Activated effector memory CD4-positive, alpha-beta T cell treated with Interleukin-2 at 50 U/mL for 16 hours (primary cell): ENCODE measurements at regions not wholly inside any gene's neighbourhood (a gene's known extent, or its start where the extent isn't known, plus 50 kb on each side); places are given as distances from the start of the nearest gene placed in this dataset.

Experiments used
- DNase-seq: peaks from one replicate; pipeline ENCODE4 v3.0.0-alpha.2; 2020

DNA sequence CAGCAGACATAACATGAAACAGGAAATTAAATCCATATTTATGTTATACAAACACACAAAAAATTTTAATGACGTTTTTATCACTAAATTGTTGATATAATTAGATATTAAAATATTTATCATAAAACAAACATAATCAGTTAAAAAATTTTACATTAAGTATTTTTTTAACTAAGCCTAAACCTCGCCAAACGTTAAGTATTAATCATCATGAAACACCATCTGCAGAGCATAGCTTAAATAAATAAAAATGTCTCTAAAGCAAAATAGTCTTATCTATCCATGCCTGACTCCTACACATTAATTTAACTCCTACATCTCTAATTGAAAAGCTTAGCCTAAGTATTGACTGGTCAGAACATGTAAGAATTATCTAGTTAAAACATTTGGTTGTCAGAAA, 271.6 kb upstream of the RND3 start:
- DNase-seq: no peak

DNA sequence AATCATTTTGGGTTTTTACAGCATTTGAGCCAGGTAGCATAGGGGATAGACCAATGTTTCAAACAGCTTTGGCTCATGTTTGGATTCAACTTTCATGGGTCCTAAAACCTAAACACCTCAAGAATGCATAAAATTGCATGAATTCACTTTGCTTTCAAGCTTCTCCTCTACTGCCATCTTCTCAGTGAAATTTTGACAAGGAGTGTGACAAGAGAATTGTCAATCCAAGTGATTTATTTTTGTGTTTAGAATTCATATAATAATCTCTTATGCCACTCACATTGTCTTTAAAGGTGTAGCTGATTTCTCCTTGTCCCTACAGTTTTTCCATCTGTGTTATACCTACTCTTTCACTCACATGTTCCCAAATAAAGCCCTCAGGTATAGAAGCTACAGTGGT, 264.8 kb upstream of the RND3 start:
- DNase-seq: no peak

DNA sequence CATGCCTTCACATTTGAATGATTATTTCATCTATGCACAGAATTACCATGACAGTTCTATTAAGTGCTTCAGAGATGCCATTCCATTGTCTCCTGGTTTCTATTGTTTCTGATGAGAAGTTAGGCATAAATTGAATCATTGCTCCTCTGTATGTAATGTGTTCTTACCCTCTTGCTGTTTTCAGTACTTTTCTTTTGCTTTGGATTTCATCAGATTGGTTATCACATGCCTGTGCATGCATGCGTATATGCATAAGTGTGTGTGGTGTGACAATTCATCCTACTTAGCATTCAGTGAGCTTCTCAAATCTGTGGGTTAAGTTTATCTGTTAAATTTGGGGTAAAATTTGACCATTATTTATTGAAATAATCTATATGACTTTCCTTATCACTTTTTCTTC, 263.3 kb upstream of the RND3 start:
- no peak for DNase-seq

DNA sequence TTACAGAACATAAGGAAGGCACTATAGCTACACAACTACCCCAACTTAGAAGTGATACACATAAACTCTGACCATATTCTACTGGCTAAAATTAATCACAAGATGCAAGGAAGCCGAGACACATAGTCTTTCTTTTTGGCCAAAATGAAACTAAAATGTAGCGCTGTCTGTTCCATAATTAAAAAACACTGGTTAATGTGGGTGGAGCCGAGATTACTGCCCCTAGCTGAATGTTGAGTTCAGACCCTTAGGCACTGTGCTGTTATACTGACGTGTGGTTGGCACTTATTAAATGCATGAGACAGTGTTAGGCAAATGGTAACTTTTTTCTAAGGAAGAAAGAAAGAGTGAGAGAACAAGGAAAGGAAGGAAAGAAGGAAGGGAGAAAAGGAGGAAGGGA, 254.6 kb upstream of the RND3 start:
- no peak for DNase-seq

DNA sequence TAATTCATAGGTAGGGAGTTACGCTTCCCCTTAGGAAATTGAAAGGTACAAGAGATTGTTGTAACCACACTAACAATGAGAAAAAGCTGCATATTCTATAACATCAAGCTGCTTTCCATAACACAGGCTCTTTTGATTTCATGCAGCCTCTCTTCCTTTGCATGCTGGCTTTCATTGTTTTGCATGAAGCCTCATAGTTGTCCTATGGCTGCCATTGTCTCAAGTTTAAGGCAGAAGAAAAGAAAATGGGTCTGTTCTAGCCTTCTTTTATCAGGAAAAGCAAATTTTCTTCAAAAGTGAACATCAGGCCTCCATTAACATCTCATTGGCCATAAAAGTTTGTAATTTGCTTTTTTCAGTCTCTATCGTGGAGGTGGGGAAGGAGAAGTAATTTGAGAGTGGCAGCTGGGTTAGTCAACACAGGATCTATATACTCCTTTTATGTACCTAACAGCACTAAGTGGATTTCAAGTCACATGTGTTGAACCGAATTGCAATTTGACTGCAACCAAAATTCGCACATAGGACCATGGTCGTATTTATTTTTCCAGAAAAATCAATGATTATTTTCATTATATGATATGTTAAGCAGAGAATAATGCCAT, 248.5 kb upstream of the RND3 start:
- DNase-seq: no peak

DNA sequence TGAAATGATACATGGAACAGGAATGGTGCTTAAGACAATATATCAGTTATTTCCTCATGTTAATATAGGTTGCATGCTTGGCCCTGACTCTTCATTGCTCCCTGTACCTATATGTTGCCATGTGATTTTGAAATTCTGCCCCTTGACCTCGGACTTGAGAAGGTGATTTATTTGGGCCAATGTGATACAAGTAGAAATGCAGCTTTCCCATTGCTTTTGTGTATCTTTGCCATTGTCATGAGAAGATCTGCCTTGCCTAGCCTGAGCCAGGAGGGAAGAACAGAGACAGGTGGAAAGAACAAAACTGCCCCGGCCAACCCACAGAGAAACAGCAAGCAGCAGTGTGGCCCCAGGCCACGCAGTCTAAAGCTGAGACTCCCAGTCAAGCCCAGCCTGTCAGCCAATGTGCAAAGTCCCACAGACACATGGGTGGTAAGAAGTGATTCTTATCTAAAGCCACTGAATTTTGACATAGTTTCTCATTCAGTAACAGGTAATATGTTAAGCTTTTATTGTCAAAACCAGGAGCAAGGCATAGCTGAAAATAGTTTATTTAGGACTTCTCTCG, 245.7 kb upstream of the RND3 start:
- DNase-seq: no peak

DNA sequence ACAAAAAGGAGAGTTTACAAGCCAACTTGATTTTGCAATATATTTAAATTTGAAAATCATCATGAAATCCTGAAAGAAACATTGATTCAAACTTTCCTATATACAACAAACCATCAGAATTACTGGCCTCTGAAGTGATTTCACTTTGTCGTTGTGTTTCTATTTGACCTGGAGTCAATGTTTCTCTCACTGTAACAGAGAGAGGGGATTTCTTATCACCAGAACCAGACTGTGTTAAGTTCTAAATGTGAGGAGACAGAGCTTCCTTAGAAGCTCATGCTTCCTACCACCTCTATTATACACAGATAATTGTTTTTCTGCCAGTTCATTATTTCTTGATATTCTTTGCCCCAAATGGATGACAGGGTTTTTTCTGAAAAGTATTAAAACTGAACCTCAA, 245.0 kb upstream of the RND3 start:
- no peak for DNase-seq

DNA sequence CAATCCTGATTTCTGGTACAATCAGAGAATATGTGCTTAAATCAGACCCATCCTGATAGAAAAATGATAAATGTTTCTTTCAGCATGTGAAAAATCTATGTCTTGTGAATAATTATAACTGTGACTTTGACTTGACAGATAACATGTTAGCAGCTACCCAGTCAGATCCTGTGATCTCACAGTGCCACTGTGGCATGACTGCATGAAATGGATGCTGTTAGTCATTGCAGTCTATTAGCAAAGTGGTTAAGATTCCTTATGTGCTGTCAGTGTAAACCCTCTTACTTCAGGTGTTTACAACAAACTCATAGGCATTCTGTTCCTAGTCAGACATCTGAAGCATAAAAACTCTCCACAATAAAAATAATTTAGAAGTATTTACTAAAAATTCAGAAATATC, 244.6 kb upstream of the RND3 start:
- DNase-seq: no peak

DNA sequence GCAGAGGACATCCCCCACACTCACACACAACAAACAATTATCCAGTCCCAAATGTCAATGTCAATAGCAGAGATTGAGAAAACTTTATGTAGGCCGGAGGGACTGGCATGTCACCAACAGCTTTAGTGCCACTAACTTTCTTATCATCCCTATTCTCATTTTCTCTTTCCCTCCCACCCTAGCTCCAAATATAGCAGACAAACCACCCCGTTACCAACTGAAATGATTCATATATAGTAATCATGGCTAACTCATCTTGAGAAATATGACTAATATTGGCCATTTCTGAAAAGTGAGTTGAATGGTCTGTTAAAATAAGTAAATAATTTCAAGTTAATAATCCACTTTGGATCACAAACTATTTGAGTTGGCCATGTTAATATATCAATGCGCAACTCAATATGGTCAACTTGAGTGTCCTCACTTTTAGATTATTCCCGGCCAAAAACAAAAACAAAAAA, 242.1 kb upstream of the RND3 start:
- DNase-seq: no peak

DNA sequence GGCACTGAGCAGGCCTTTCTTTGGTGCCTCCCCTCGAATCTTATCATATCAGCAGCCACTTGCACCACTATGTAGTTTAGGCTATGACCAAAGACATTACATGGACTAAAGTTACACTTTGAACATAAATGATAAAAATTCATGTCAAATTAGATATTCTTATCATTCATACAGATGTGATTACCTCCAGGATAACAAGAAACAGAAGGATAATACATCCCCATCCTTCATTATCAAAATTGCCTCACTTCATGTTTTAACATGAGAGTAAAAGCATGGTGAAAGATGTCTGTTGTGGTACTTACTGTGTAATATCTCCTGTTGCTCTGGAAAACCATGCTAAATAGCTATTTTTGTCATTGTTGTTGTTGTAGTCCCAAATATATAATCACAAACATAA, 230.8 kb upstream of the RND3 start:
- DNase-seq: no peak

DNA sequence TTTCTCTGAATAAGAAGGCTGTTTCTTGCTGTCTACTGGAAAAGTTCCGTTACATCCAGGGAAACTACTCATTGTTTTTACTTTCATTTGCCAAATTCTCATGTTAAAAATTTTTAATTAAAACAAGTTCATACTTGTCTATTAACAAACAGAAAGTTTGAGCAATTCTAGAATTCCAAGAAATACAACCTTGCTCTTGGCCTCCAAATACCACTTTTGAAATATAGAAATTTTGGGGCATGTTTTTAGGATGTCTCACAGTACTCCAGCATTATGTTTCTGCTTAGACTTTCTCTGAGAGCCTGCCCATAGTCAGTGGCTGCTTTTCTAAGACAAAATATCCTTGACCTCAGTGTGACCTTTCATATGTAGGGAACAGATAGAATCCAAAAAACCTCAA, 228.7 kb upstream of the RND3 start:
- no peak for DNase-seq

DNA sequence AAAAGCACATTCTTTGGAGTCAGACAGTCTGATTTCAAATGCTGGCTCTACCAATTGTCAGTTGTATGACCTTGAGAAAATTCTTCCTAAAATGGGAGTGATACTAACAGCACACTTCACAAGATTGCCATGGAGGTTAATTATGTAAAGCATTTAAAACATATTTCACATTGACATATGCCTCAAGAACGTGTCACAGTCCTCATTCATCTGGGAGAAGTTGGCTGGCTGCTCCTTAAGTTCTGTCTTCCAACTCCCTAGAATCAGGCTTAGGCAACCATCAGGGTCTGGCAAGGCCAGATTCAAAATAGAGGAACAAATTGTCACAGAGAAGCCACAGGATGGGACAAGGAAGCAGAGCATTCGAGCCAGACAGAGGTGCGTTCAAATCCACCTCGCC, 228.0 kb upstream of the RND3 start:
- DNase-seq: no peak

DNA sequence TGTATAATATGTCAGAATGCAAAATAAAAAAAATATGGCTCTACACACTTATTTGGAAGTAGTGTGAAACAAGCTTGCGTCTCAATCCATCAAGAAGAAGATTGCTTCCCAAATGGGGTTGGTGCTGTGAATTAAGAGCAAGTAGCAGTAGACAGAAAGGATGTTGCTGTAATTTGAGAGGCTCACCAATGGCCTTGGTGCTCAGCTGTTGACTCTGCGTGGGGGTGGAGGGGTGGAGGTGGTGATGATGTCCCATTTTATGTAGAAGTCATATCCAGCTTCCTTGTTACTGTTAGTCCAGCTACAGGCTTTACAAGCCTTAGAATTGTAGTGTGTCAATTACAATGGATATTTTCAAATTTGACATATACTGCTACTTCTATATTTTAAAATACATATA, 223.4 kb upstream of the RND3 start:
- no peak for DNase-seq

DNA sequence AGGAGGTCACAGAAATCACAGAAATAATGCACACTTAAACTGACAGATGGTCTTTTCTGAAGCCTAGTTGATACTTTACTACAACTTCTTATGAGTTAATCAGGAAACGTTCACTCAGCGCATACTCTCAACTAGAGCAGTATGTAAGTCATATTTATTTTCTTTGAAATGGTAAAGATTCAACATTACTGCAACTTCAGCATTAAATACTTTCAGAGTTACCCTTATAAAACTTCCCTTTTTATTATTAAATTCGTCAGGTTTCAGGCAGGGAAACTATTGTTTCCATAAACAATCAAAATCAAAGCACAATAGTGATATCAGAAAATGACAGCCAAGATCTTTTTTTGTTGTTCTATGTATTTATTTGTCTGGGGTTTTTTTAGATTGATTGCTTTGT, 222.6 kb upstream of the RND3 start:
- no peak for DNase-seq

DNA sequence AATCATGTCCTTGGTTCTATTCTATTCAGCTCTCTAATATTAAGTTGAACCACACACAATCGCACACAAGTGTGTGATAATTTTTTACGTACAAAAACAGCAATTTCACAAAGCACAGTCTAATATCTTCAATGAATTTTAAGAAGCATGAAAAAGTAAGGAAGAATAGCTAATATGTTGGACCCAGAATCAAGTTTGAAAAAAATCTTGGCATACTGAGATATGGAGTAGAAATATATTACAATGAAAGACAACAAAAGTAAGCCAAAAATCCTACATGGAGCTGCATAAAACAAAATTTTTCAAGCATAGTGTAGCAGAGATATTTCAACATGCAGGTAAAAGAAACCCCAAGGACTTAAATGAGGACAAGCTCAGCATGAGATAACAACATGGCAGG, 219.1 kb upstream of the RND3 start:
- no peak for DNase-seq

DNA sequence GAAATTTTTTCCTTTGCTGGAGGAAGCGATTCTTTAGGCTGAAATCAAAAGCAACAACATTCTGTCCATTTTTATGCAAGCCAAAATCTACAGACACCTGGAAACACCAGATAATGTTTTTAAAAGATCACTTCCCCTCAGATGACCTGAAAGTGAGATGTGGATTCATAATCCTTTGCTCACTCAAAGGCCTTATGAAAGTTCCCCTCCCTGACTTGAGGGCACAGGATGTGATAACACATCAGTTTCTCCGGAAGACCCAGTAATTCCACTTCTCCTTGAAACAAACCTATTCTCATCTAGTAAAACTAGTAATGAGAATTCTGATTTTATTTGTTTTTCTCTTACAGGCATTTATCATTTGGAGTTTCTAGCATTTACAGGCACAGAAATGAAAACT, 218.3 kb upstream of the RND3 start:
- DNase-seq: no peak

DNA sequence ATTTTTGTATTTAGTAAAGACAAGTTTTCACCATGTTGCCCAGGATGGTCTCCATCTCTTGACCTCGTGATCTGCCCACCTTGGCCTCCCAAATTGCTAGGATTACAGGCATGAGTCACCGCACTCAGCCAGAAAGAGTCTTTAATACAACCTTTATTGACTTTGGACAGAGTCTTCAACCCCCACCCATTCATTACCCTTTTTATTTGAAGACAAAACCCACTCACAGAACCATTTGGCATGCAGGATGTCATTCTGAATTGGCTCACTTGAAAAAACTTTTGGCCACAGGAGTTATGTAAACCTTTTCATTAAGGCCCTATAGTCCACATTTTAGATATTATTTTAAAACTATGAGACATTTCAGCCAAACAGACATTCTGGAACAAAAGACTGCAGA, 217.9 kb upstream of the RND3 start:
- no peak for DNase-seq

DNA sequence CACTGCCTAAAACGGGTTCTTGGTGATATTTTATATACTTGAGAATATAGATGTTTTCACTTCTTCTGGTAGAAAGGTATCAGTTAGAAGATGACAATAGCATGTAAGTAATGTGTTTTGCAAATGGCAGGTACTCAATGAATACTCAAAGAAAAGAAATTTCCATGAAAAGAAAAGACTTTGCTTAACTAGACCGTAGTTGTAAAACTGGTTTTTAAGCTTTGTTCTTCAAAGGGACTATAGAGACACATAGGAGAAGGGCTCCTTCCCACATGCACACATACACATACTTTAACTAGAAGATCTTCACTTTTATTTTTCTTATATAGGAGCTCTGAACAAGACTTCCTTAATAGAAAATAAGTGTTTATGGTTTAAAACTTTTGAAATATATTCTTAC, 215.3 kb upstream of the RND3 start:
- no peak for DNase-seq

DNA sequence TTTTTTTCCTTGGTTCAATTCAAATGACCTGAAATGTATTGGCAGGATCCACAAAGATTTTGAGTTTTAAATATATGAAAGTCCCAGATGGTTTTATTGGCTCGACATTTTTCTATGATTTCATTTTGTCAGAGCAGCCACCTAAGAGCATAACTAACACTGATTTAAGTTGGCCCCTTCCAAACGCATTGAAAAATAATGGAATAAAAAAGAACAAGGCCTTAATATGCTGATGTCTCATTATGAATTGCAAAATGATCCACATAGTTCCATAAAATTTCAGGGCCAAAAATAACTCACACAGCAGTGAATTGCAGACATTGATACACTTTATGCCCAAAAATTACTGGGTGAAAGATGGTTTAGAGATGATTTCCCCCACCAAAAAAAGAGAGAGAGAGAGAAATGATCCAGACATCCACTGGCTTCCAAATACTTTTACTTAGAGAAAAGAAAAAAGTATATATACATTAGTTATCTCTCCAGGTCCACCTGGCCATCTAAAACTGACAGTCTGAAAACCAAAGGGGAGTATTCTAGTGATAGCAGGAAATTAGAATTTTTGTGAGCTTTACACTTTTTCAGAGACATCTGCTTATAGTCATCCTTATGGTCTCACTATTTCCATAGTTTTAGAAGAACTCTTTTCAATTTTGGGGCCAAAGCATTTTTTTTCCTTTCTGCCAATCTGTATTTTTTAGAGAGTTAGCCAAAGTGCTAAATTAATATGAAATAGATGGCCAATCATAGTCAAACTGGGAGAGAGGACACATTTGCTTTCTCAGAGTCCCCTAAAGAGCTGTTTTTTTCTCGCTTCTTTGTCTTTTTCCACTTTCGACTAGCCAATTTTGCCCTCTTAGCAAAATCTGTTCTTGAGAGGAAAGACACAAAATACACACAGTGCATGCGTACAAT, 213.5 kb upstream of the RND3 start:
- no peak for DNase-seq

DNA sequence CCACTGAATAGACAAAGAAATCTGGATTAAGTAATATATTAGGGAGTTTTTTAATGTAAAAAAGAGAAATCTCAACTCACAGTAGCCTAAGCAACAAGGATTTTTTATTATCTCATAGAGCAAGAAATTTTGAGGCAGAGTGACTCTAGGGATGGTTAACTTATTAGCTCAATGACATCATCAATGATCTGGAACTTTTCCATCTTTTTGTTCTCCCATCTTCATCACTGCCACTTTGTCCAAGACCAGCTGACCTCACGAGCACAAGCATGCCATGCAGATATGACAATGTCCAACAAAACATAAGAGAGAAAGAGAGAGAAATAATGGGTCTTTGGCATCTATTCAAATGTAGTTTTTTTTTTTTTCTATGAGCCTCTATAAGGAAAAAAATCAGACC, 211.8 kb upstream of the RND3 start:
- DNase-seq: no peak

DNA sequence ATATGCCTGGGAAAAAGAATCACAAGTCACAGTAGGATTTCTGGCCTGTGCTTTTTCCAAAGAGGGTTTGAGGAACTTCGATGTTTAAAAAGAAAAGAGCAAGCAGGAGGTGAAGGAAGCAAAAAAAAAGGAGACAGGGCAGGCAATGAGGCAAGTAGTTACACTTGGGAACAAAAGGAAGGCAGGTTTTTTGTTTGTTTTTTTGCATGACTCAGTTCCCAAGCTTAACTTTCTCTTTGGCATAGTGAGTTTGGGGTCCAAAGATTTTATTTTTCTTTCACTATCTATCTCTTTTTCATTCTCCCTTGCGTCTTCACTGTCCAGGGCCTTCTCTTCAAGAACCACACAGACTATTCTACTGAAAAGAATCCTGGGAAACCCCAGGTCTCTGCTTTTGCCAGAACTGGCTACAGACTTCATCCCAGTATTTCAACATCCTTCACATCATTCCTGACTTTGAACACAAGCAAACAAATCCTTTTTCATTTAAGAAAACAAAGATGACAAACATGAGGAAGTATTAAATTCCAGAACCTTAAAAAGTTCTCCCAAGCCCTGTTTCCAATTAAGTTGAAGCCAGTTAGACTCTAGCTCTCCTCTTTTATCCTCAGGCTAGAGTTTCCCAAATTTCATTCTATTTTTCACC, 210.7 kb upstream of the RND3 start:
- DNase-seq: no peak

DNA sequence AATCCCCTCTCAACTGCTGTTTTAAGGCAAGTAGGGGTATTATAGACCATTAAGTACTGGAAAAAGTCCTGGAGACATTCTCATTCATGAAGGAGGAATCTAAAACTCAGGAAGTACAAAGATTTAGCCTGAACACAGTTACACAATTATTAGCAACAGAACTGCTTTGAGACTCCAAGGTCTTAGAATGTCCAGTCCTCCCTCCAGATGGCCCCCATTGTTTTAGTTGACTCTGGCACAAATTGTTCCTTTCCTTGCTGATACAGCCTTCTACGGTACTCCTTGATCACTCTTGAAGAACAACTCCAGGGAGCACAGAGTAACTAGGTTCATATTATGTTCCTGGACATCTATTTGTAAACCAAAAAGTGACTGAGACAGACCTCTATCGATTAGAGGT, 210.1 kb upstream of the RND3 start:
- no peak for DNase-seq

DNA sequence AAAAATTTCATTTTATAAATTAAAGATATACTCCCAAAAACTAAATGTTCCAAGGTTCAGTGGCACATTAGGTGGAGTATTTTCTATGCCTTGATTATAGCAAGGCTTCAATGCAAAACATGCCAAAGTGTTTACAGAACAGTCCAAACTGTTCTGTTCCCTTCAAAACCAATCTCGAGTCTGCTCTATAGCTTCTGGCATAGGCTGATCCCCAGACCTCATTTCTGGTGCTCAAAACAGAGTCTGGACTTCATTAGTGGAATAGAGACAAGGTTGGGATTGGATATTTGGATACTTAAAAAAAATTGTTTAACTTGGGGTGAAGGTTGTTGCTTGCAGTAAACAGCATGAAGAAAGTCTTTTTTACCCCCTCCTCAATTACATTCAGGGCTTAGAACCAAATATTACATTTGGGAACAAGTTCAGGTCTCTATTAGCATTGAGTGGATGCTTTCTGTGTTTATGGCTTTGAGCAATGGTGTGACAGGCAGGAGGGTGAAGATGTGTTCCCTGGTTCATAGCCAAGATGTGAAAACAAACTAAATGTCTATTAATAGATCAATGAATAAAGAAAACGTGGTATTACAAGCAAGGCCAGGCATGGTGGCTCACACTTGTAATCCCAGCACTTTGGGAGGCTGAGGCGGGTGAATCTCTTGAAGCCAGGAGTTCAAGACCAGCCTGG, 208.1 kb upstream of the RND3 start:
- no peak for DNase-seq
